ENCODE measurements at regions not wholly inside any gene's neighbourhood (a gene's known extent, or its start where the extent isn't known, plus 50 kb on each side); places are given as distances from the start of the nearest gene placed in this dataset.

- Histone ChIP-seq H3K27me3 (no peaks in the 10 kb centered on the region), H3K4me3 (no peak overlapping the region), H3K4me1 (no peaks in the 10 kb centered on the region), H3K9me3 (no peaks in the 10 kb centered on the region), H3K36me3 (no peaks in the 10 kb centered on the region), H3K27ac (peak overlapping the region in 1 of 2 donors; percentile 14)
- peak in 1 of 2 donors; percentile 50 for DNase-seq
- no peak for TF ChIP-seq CTCF (IDR thresholded peaks at IDR 0.05)
- no peak for TF ChIP-seq POLR2A (IDR thresholded peaks at IDR 0.05)
- intact Hi-C loops (cut with DNase I; ENCODE audit: low total_unique reads), result no loop called here
Observed at GRCh38 chr20:57807401-57808263, 97.8 kb upstream of the PMEPA1 start.

GRCh38 chr20:57806975-57807374 lies 97.2 kb upstream of the PMEPA1 start:
- Histone ChIP-seq H3K4me3 (no peak overlapping the region), H3K4me1 (no peaks in the 10 kb centered on the region), H3K9me3 (no peaks in the 10 kb centered on the region), H3K36me3 (no peaks in the 10 kb centered on the region), H3K27me3 (no peaks in the 10 kb centered on the region), H3K27ac (no peak overlapping the region)
- no peak for DNase-seq
- no peak for TF ChIP-seq CTCF (IDR thresholded peaks at IDR 0.05)
- no peak for TF ChIP-seq POLR2A (IDR thresholded peaks at IDR 0.05)
- intact Hi-C loops (cut with DNase I; ENCODE audit: low total_unique reads), result no loop called here

DNA sequence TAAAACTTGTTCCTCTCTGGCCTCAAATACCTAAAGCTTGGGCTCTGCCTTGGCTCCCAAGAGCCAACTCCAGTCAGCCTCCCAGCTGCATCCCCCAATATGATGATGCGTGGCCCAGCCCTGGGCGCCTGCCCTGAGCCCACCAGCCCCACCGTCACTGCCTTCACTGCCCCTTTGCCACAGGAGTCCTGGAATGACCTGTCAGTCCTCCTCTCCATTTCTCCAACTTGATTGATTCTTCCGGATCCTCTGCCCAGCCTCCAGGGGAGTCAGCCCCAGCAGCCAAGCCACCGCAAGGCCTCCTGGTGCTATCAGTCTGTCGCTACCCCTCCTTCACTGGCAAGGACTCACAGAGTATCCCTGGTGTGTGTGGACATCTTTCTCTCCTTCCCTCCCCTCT lies 96.7 kb upstream of the PMEPA1 start:
- Histone ChIP-seq H3K4me1 (no peaks in the 10 kb centered on the region), H3K4me3 (no peak overlapping the region), H3K36me3 (no peaks in the 10 kb centered on the region), H3K27ac (no peak overlapping the region), H3K9me3 (no peaks in the 10 kb centered on the region), H3K27me3 (no peaks in the 10 kb centered on the region)
- intact Hi-C loops (cut with DNase I; ENCODE audit: low total_unique reads), result no loop called here
- DNase-seq, result no peak
- TF ChIP-seq CTCF (IDR thresholded peaks at IDR 0.05), result no peak
- TF ChIP-seq POLR2A (IDR thresholded peaks at IDR 0.05), result no peak

- no peaks in the 10 kb centered on the region for H3K9me3 ChIP-seq
- H3K27ac ChIP-seq, result no peak overlapping the region
- no peaks in the 10 kb centered on the region for H3K4me1 ChIP-seq
- no peak for DNase-seq
- H3K36me3 ChIP-seq, result no peaks in the 10 kb centered on the region
- intact Hi-C loops (cut with DNase I; ENCODE audit: low total_unique reads), result no loop called here
- no peaks in the 10 kb centered on the region for H3K27me3 ChIP-seq
- H3K4me3 ChIP-seq, result no peak overlapping the region
- TF ChIP-seq POLR2A (IDR thresholded peaks at IDR 0.05) (no peak), CTCF (IDR thresholded peaks at IDR 0.05) (no peak)
Observed at GRCh38 chr20:57805747-57806146, 95.9 kb upstream of the PMEPA1 start.

- no peak overlapping the region for H3K27ac ChIP-seq
- no peaks in the 10 kb centered on the region for H3K27me3 ChIP-seq
- no peaks in the 10 kb centered on the region for H3K9me3 ChIP-seq
- no peaks in the 10 kb centered on the region for H3K36me3 ChIP-seq
- no peaks in the 10 kb centered on the region for H3K4me1 ChIP-seq
- H3K4me3 ChIP-seq, result no peak overlapping the region
- DNase-seq, result no peak
- TF ChIP-seq POLR2A (IDR thresholded peaks at IDR 0.05) (no peak), CTCF (IDR thresholded peaks at IDR 0.05) (no peak)
- intact Hi-C loops (cut with DNase I; ENCODE audit: low total_unique reads), result no loop called here
Observed at GRCh38 chr20:57804470-57805250, 94.8 kb upstream of the PMEPA1 start.

Measured in uterus (tissue), 3 donors.